ENCODE measurements at regions not wholly inside any gene's neighbourhood (a gene's known extent, or its start where the extent isn't known, plus 50 kb on each side); places are given as distances from the start of the nearest gene placed in this dataset.

DNA sequence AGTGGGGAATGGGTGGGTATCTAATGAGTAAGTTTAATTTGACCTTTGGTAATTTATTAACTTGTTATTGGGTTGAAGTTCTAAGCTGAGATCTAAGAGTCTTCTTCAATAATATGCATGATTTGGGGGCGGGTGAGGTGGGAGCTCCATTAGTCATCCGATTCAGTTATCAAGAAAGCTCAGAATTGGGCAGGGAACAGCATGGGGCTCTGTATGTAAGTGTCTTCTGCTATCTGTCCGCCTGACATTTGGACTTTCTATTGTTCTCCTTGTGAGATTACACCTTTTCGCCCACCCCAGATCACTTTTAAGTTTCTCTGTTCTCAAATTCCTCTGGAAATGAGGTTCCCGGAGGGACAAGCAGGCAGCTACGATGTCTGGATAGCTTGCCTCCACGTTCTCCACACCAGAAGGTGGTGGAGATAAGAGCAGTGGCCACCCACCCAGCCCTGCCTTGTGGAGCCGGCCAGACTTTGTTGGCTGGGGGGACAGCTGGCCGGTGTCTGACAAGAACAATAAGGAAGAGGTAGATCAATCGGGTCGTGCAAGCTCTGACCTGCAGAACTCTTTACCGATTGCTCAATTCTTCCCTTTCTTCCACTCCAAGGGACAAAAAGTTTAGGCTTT, 75.5 kb upstream of the GATA6 start:
- no peak for DNase-seq (ENCODE audit: low read depth)
- H3K4me3 ChIP-seq (ENCODE audit: low read depth, low read length): no peak overlapping the region
- TF ChIP-seq, protein P1, sequence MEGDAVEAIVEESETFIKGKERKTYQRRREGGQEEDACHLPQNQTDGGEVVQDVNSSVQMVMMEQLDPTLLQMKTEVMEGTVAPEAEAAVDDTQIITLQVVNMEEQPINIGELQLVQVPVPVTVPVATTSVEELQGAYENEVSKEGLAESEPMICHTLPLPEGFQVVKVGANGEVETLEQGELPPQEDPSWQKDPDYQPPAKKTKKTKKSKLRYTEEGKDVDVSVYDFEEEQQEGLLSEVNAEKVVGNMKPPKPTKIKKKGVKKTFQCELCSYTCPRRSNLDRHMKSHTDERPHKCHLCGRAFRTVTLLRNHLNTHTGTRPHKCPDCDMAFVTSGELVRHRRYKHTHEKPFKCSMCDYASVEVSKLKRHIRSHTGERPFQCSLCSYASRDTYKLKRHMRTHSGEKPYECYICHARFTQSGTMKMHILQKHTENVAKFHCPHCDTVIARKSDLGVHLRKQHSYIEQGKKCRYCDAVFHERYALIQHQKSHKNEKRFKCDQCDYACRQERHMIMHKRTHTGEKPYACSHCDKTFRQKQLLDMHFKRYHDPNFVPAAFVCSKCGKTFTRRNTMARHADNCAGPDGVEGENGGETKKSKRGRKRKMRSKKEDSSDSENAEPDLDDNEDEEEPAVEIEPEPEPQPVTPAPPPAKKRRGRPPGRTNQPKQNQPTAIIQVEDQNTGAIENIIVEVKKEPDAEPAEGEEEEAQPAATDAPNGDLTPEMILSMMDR (IDR thresholded peaks at IDR 0.05; ENCODE audit: insufficient read depth, low read depth, low read length, missing control alignments): no peak

DNA sequence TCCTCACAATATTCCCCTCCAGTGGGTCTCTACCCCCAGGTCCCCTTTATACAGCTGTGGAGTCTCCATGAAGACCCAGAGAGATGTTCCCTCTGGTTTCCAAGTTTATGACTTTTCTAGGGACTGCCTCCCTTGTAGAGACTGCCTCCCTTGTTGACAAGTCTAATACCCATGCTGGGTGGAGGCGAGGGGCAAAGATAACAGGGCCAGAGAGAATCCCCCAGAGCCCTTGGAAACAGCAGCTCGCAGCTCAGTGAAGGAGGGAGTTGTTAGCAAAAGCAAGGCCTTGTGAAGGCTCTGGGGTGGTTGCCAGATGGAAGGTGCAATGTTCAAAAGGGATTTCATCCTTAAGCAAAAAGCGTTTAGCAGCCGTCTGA, 75.0 kb upstream of the GATA6 start:
- TF ChIP-seq, protein P1 (IDR thresholded peaks at IDR 0.05; ENCODE audit: insufficient read depth, low read depth, low read length, missing control alignments): no peak
- no peak for DNase-seq (ENCODE audit: low read depth)
- H3K4me3 ChIP-seq (ENCODE audit: low read depth, low read length): no peak overlapping the region

DNA sequence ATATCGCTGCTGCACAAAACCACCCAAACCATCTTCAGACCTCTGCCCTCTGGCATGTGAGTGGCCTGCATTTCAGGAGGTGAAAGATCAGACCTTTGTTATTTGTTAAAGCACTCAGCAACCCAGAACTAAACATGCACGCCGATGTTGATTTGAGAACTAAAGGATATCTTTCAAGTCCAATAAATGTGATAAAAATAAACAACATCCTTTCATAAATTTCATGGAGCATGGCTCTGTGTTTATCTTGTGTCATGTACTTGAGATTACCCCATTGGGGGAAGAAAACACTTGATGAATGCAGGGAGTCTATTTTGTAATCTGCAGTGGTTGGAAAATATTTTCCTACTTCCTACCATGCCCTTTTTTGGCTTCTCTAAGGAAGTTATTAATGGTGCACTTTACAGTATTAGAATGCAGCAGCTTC, 70.8 kb upstream of the GATA6 start:
- no peak for DNase-seq (ENCODE audit: low read depth)
- no peak overlapping the region for H3K4me3 ChIP-seq (ENCODE audit: low read depth, low read length)
- TF ChIP-seq, protein P1 (IDR thresholded peaks at IDR 0.05; ENCODE audit: insufficient read depth, low read depth, low read length, missing control alignments): no peak

DNA sequence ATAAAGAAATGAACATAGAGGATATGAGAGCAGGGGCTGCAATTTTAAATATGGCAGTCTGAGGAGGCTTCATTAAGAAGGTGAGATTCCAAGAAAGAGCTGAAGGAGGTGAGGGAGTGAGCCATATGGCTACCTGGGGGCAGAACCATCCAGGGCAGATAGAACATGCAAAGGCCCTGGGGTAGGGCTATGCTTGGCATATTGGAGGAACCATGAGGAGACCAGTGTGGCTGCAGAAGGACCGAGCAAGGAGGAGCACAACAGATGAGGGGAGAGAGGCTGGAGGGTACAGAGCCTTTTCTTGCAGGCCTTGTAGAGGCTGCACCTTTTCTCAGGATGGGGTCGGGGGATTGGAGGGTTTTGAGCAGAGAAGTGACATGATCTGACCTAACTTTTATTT, 69.5 kb upstream of the GATA6 start:
- TF ChIP-seq, protein P1 (IDR thresholded peaks at IDR 0.05; ENCODE audit: insufficient read depth, low read depth, low read length, missing control alignments): no peak
- DNase-seq (ENCODE audit: low read depth): no peak
- no peak overlapping the region for H3K4me3 ChIP-seq (ENCODE audit: low read depth, low read length)

DNA sequence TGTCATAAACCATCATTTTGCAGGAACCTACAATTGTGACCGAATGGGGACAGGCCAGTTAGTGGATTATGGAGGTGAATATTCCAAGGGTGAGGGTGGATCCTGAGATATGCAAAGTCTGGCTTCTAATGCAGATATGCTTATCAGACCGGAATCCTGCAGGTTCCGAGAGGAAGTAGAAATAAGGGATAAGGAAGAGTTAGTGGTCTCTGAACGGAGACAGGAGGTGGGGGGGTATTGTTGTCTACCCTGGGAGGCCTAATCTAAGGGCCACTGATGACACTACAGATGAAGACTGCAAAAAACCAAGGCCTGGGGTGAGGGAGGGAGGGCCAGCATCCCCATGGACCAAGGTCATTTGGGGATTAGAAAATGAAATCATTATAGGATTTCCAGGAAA, 67.7 kb upstream of the GATA6 start:
- no peak overlapping the region for H3K4me3 ChIP-seq (ENCODE audit: low read depth, low read length)
- TF ChIP-seq, protein P1 (IDR thresholded peaks at IDR 0.05; ENCODE audit: insufficient read depth, low read depth, low read length, missing control alignments): no peak
- DNase-seq (ENCODE audit: low read depth): no peak

DNA sequence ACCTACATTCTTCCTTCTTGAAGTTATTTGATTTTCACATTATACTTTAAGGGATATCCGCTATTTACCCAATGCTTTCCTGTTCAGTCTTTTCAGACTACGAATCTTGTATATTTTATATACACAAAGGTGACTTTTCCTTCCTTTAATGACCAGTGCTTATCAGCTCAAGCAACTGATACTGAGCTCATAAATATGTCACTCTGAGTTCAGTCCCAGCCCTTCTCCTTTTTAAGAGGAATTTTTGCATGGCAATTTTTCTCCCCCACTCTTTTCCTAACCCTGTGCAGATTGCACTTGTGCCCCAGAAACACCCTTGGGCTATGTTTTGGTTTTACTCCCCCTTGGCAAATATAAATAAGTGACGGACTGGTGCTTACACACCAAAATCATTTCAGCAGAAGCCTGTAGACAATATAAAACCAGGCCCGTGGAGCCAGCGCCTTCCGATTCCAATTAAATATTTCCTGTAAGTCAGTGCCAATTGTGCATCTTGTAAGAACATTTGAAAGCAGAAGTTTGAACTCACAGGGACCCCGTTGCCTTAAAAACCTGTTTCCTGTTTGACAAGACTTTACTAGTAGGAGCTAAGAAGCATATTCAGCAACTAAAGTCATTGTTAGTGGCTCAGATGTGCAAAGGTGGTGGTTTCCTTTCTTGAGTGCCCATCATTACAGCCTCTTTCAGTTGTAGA, 66.3 kb upstream of the GATA6 start:
- TF ChIP-seq, protein P1 (IDR thresholded peaks at IDR 0.05; ENCODE audit: insufficient read depth, low read depth, low read length, missing control alignments): no peak
- H3K4me3 ChIP-seq (ENCODE audit: low read depth, low read length): no peak overlapping the region
- DNase-seq (ENCODE audit: low read depth): peak; percentile 7

DNA sequence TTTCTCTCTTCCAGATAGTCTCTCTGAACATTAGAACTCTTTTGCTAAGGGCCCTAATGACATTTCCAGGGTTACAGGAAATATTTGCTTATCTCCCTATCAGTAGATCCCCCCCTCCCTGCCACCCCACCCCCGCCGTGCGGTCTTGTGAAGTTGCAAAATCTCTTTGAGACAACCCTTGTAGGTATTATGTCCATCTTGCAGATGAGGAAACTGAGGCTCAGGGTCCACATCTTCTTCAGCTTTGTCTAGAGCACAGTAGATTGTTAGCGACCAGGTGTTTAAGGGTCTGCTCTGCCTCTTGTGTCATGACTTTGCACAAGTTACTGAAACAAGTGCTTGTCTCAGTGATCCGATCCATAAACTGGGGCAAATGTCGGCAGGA, 65.8 kb upstream of the GATA6 start:
- DNase-seq (ENCODE audit: low read depth): no peak
- no peak overlapping the region for H3K4me3 ChIP-seq (ENCODE audit: low read depth, low read length)
- TF ChIP-seq, protein P1 (IDR thresholded peaks at IDR 0.05; ENCODE audit: insufficient read depth, low read depth, low read length, missing control alignments): no peak

All from GM12865 (cell line).